Gastrocnemius medialis (tissue), 4 donors: ENCODE measurements at regions not wholly inside any gene's neighbourhood (a gene's known extent, or its start where the extent isn't known, plus 50 kb on each side); places are given as distances from the start of the nearest gene placed in this dataset.

ENCODE experiments used
- ATAC-seq, 2 donors: fragments of 150-250 bp; one replicate each; pipeline ENCODE4 v1.9.1; 2016
- DNase-seq, 2 donors: peaks; one replicate each; pipeline ENCODE4 v3.0.0-alpha.2; 2019
- H3K27ac ChIP-seq, 4 donors: fragments of 200-600 bp; sonication (generic); 1 replicate in 1 of 4; 2 replicates in 3 of 4; pipeline ENCODE4 v1.5.1; 2016 to 2018; ENCODE audit warnings: mild to moderate bottlenecking in 2 of 4, moderate library complexity in 1 of 4
- H3K27me3 ChIP-seq, 3 donors: fragments of 200-600 bp; sonication (generic) in 2 of 3; 1 replicate in 1 of 3; 2 replicates in 2 of 3; pipeline versions ENCODE4 v1.5.1 to v1.6.0; 2016 to 2019; ENCODE audit warnings: mild to moderate bottlenecking in 1 of 3, moderate library complexity in 1 of 3
- H3K36me3 ChIP-seq, 2 donors: fragments of 200-600 bp; sonication (generic) in 1 of 2; one replicate each; pipeline ENCODE4 v1.5.1; 2017 to 2018
- H3K4me1 ChIP-seq, 2 donors: fragments of 200-600 bp; sonication (generic) in 1 of 2; one replicate each; pipeline ENCODE4 v1.5.1; 2016 to 2017; ENCODE audit warnings: mild to moderate bottlenecking in 2 of 2
- H3K4me3 ChIP-seq, 4 donors: fragments of 200-600 bp; sonication (generic) in 3 of 4; 1 replicate in 1 of 4; 2 replicates in 3 of 4; pipeline ENCODE4 v1.5.1; 2016 to 2019; ENCODE audit warnings: mild to moderate bottlenecking in 2 of 4
- H3K9me3 ChIP-seq, 3 donors: fragments of 200-600 bp; sonication (generic) in 2 of 3; 1 replicate in 1 of 3; 2 replicates in 2 of 3; pipeline ENCODE4 v1.5.1; 2016 to 2019
- POLR2A ChIP-seq, 2 donors: fragments of 450-650 bp; IDR thresholded peaks; one replicate each; pipeline ENCODE4 v1.6.1; 2017; ENCODE audit warnings: antibody characterized with exemption in 2 of 2, mild to moderate bottlenecking in 2 of 2, moderate library complexity in 2 of 2
- in situ Hi-C, 4 donors: fragments of 200-750 bp; cut with MboI; loops; one replicate each; pipeline versions ENCODE4 v1.15.0 to v1.8.0; 2017; ENCODE audit warnings: low sequenced_read_pairs in 4 of 4
- intact Hi-C: fragments of 100-400 bp; cut with DNase I; formaldehyde crosslinking; loops from one replicate; pipeline ENCODE4 v1.15.1; 2023; ENCODE audit warnings: low total_unique reads
- TF ChIP-seq, protein P1 (sequence below), 5 experiments: fragments of 450-650 bp in 3 of 5; fragments of 200-600 bp in 2 of 5; sonication (generic) in 2 of 5; IDR thresholded peaks in 4 of 5; conservative IDR thresholded peaks in 1 of 5; 1 replicate in 4 of 5; 2 replicates in 1 of 5; pipeline ENCODE4 v1.5.1; 2016 to 2019; ENCODE audit warnings: antibody characterized with exemption in 5 of 5, mild to moderate bottlenecking in 3 of 5, moderate library complexity in 3 of 5

DNA sequence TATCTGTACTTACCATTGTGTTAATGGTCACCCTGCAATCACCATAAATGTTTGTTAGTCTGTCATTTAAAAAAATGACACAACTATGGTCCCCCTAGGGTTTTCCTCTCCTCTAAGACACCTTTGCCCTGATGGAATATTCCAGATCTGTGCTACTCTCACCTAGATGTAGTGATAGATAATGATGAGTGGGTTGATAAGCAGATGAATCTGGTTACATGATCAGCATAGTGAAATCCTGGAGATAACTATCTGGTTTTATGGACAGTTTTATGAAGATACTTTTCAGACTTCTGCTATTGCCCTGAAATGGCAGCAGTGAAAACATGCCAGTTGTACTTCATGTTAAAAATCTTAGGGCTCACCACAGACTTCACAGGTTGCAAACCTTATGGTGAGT is 152.4 kb downstream of the GATA3 start:
- TF ChIP-seq POLR2A (IDR thresholded peaks at IDR 0.05): no peak
- TF ChIP-seq, protein P1, sequence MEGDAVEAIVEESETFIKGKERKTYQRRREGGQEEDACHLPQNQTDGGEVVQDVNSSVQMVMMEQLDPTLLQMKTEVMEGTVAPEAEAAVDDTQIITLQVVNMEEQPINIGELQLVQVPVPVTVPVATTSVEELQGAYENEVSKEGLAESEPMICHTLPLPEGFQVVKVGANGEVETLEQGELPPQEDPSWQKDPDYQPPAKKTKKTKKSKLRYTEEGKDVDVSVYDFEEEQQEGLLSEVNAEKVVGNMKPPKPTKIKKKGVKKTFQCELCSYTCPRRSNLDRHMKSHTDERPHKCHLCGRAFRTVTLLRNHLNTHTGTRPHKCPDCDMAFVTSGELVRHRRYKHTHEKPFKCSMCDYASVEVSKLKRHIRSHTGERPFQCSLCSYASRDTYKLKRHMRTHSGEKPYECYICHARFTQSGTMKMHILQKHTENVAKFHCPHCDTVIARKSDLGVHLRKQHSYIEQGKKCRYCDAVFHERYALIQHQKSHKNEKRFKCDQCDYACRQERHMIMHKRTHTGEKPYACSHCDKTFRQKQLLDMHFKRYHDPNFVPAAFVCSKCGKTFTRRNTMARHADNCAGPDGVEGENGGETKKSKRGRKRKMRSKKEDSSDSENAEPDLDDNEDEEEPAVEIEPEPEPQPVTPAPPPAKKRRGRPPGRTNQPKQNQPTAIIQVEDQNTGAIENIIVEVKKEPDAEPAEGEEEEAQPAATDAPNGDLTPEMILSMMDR (IDR thresholded peaks at IDR 0.05 in 4 of 5, conservative IDR thresholded peaks at IDR 0.05 in 1 of 5): no peak
- no peak for DNase-seq
- H3K9me3 ChIP-seq: no peaks in the 10 kb centered on the region
- no peak overlapping the region for H3K4me3 ChIP-seq
- intact Hi-C loops: no loop called here
- no peaks in the 10 kb centered on the region for H3K4me1 ChIP-seq
- no peak overlapping the region for H3K27ac ChIP-seq
- in situ Hi-C loops: no loop called here
- H3K36me3 ChIP-seq: no peaks in the 10 kb centered on the region
- no peak for ATAC-seq
- no peaks in the 10 kb centered on the region for H3K27me3 ChIP-seq

DNA sequence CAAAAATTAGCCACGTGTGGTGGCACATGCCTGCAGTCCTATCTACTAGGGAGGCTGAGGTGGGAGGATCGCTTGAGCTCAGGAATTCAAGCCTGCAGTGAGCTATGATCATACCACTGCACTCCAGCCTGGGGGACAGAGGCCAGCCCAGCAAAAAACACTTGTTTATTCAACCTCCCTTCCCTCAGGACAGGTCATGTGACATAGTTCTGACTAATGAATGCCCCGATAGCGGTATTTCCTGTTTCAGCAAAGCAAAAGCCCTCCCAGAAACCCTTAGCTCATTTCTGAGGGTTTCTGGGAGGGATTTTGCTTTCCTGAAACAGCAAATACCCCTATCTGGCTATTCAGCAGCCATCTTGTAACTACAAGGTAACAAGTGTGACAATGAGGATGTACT is 157.1 kb downstream of the GATA3 start:
- Histone ChIP-seq H3K4me1 (no peaks in the 10 kb centered on the region), H3K27ac (no peak overlapping the region), H3K9me3 (no peaks in the 10 kb centered on the region), H3K4me3 (no peak overlapping the region), H3K36me3 (no peaks in the 10 kb centered on the region), H3K27me3 (no peaks in the 10 kb centered on the region)
- ATAC-seq (no peak), DNase-seq (no peak)
- in situ Hi-C loops (no loop called here), intact Hi-C loops (no loop called here)
- TF ChIP-seq, protein P1 (IDR thresholded peaks at IDR 0.05 in 4 of 5, conservative IDR thresholded peaks at IDR 0.05 in 1 of 5): no peak
- TF ChIP-seq POLR2A (IDR thresholded peaks at IDR 0.05): no peak

DNA sequence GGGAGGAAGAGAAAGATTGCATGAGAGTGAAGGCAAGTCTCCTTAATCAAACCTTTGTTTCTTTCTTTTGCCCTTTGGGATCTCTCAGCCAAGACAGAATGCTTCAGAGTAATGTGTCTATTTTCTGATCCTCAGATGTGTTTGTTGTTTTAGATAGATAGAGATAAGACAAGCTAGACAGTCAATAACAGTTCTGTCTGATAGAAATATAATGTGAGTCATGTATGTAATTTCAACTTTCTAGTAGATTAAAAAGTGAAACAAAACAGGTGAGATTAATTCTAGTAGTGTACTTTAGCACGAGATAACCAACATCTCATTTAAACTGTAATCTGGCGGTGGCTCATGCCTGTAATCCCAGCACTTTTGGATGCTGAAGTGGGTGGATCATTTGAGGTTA is 159.2 kb downstream of the GATA3 start:
- H3K4me3 ChIP-seq: no peak overlapping the region
- intact Hi-C loops: no loop called here
- no peak overlapping the region for H3K27ac ChIP-seq
- H3K4me1 ChIP-seq: no peaks in the 10 kb centered on the region
- no peak for DNase-seq
- H3K9me3 ChIP-seq: no peaks in the 10 kb centered on the region
- no peak for ATAC-seq
- no peaks in the 10 kb centered on the region for H3K36me3 ChIP-seq
- H3K27me3 ChIP-seq: no peaks in the 10 kb centered on the region
- TF ChIP-seq, protein P1 (IDR thresholded peaks at IDR 0.05 in 4 of 5, conservative IDR thresholded peaks at IDR 0.05 in 1 of 5): no peak
- TF ChIP-seq POLR2A (IDR thresholded peaks at IDR 0.05): no peak
- in situ Hi-C loops: no loop called here

DNA sequence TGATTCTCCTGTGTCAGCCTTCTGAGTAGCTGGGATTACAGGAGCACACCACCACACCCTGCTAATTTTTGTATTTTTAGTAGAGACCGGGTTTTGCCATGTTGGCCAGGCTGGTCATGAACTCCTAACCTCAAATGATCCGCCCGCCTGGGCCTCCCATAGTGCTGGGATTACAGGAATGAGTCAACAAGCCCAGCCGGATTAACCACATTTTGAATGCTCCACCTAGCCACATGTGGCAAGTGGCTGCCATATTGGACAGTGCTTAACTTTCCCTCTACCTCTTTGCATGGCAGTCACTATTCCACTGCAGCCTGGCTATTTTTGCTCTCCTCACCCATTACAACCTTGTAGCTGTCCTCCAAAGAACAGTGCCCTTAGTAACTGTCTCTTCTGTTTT is 160.1 kb downstream of the GATA3 start:
- Histone ChIP-seq H3K27me3 (no peaks in the 10 kb centered on the region), H3K4me3 (no peak overlapping the region), H3K4me1 (no peaks in the 10 kb centered on the region), H3K27ac (no peak overlapping the region), H3K9me3 (no peaks in the 10 kb centered on the region), H3K36me3 (no peaks in the 10 kb centered on the region)
- intact Hi-C loops (no loop called here), in situ Hi-C loops (no loop called here)
- no peak for TF ChIP-seq POLR2A (IDR thresholded peaks at IDR 0.05)
- TF ChIP-seq, protein P1 (IDR thresholded peaks at IDR 0.05 in 4 of 5, conservative IDR thresholded peaks at IDR 0.05 in 1 of 5): no peak
- ATAC-seq (no peak), DNase-seq (no peak)

DNA sequence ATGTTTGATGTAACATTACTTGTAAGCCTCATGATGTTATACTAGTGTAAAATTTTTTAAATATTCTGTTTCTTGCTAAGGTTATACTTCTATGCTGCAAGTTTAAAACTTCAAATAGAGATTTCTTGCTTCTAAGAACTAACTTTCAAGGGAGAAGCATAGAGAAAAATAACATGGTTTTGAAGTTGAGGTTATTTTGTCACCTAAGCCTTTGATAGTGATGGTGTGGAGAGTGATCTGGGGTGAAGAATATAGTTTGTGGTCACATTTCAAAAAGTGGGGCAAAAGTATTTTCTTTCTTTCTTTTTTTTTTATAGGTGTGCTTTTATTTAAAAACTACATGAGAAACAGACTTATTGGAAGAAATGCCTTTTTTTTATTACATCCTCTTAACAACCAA is 162.4 kb downstream of the GATA3 start:
- Histone ChIP-seq H3K36me3 (no peaks in the 10 kb centered on the region), H3K4me1 (no peaks in the 10 kb centered on the region), H3K27me3 (no peaks in the 10 kb centered on the region), H3K4me3 (no peak overlapping the region), H3K27ac (no peak overlapping the region), H3K9me3 (no peaks in the 10 kb centered on the region)
- TF ChIP-seq POLR2A (IDR thresholded peaks at IDR 0.05): no peak
- TF ChIP-seq, protein P1 (IDR thresholded peaks at IDR 0.05 in 4 of 5, conservative IDR thresholded peaks at IDR 0.05 in 1 of 5): no peak
- DNase-seq (no peak), ATAC-seq (no peak)
- intact Hi-C loops (no loop called here), in situ Hi-C loops (no loop called here)
